ENCODE measurements at regions not wholly inside any gene's neighbourhood (a gene's known extent, or its start where the extent isn't known, plus 50 kb on each side); places are given as distances from the start of the nearest gene placed in this dataset.

DNA sequence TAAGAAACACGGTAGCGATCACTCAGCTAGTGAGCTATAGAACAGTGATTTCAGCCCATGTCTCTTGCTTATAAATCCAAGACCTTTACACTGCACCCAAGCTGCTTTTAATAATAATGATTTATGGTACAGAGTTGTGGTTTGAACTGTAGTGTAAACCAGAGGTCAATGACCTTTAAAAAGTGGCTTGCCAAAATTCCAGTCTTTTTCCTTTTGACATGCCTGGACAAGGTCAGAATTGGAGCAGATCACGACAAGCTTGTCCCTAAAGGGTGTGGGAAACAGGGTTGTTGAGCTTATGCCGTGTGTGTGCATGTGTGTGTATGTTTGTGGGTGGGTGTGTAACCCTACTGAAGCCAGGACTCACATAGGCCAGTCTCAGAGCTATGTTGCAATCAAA, 225.3 kb upstream of the CLINT1 start:
- Histone ChIP-seq H3K27ac (ENCODE audit: low read length) (no peak overlapping the region), H3K4me1 (ENCODE audit: control insufficient read depth, insufficient read depth, low read length) (no peaks in the 10 kb centered on the region), H3K9me3 (ENCODE audit: control insufficient read depth, insufficient read depth, low read length) (no peaks in the 10 kb centered on the region), H3K4me3 (ENCODE audit: low read length) (no peak overlapping the region), H3K36me3 (ENCODE audit: control insufficient read depth, insufficient read depth, low read length) (no peaks in the 10 kb centered on the region), H3K27me3 (ENCODE audit: control insufficient read depth, insufficient read depth, low read length) (no peaks in the 10 kb centered on the region)
- WGBS (ENCODE audit: insufficient coverage) = 83% methylated on average over 4 of the region's 4 CpGs
- no peaks in the 10 kb centered on the region for H3K9me3 Mint-ChIP-seq
- TF ChIP-seq, protein P1, sequence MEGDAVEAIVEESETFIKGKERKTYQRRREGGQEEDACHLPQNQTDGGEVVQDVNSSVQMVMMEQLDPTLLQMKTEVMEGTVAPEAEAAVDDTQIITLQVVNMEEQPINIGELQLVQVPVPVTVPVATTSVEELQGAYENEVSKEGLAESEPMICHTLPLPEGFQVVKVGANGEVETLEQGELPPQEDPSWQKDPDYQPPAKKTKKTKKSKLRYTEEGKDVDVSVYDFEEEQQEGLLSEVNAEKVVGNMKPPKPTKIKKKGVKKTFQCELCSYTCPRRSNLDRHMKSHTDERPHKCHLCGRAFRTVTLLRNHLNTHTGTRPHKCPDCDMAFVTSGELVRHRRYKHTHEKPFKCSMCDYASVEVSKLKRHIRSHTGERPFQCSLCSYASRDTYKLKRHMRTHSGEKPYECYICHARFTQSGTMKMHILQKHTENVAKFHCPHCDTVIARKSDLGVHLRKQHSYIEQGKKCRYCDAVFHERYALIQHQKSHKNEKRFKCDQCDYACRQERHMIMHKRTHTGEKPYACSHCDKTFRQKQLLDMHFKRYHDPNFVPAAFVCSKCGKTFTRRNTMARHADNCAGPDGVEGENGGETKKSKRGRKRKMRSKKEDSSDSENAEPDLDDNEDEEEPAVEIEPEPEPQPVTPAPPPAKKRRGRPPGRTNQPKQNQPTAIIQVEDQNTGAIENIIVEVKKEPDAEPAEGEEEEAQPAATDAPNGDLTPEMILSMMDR (IDR thresholded peaks at IDR 0.05) = no peak
- no peak overlapping the region for H3K27ac Mint-ChIP-seq
- no peak overlapping the region for H3K4me3 Mint-ChIP-seq
- peaks cover 15 to 38% of the 10 kb centered on the region in 2 donors for H3K27me3 Mint-ChIP-seq (ENCODE audit: low read depth in 2 of 2)
- ATAC-seq (no peak), DNase-seq (no peak)
- intact Hi-C loops (cut with micrococcal nuclease) = no loop called here
- H3K4me1 Mint-ChIP-seq = no peaks in the 10 kb centered on the region
- no peaks in the 10 kb centered on the region for H3K36me3 Mint-ChIP-seq

DNA sequence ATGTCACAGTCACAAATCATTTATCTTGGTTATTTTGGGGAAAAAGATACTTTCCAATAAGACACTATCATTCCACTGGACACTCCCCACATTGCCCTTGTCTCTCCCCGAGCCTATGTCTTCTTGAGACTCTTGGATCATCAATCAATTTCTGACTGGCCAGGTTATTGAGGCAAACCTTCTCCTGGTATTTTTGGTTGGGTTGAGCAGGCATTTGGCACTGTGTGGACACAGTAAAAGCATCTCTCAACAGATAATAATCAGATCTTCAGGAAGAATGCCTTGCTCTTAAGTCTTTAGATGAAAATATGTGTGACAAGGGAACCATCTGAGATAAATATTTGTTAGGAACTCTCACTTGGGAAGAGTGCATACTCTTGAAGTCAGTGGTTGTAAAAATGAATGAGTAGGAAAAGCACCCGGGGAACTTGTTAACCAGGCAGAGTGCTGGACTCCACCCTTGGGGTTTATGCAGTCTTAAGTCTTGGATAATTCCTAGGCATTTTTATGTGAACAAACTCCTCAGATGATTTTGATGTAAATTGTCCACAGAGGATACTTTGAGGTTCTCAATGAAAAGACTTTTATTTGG, 223.8 kb upstream of the CLINT1 start:
- Mint-ChIP-seq H3K4me1 (no peaks in the 10 kb centered on the region), H3K4me3 (no peak overlapping the region), H3K27me3 (ENCODE audit: low read depth in 2 of 2) (peaks cover 15 to 40% of the 10 kb centered on the region in 2 donors), H3K36me3 (no peaks in the 10 kb centered on the region), H3K27ac (no peak overlapping the region), H3K9me3 (no peaks in the 10 kb centered on the region)
- no peak overlapping the region for H3K4me3 ChIP-seq (ENCODE audit: low read length)
- intact Hi-C loops (cut with micrococcal nuclease) = no loop called here
- DNase-seq (no peak), ATAC-seq (no peak)
- H3K27ac ChIP-seq (ENCODE audit: low read length) = no peak overlapping the region
- WGBS (ENCODE audit: insufficient coverage) = 93% methylated on average over 1 of the region's 2 CpGs
- no peaks in the 10 kb centered on the region for H3K9me3 ChIP-seq (ENCODE audit: control insufficient read depth, insufficient read depth, low read length)
- no peaks in the 10 kb centered on the region for H3K36me3 ChIP-seq (ENCODE audit: control insufficient read depth, insufficient read depth, low read length)
- no peaks in the 10 kb centered on the region for H3K27me3 ChIP-seq (ENCODE audit: control insufficient read depth, insufficient read depth, low read length)
- TF ChIP-seq, protein P1 (IDR thresholded peaks at IDR 0.05) = no peak
- H3K4me1 ChIP-seq (ENCODE audit: control insufficient read depth, insufficient read depth, low read length) = no peaks in the 10 kb centered on the region

DNA sequence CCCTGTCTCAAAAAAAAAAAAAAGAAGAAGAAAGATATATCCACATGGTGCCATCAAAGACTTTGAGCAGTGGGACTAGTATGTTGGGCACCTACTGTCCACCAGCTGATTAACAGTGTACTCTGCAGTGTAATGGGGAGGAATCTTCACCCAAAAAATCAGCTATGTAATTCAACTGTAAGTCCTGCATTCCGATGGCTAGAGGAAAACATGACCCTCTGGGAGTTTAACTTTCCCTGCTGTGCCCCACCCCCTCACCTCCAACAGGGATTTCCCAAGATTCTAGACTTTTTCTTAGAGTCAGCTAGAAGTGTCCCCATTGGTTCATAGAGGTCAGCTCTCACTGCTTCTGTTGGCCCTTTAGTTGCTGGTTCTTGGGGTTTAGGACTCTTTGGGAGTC, 221.2 kb upstream of the CLINT1 start:
- Mint-ChIP-seq H3K27me3 (ENCODE audit: low read depth in 2 of 2) (peaks cover 9 to 32% of the 10 kb centered on the region in 2 donors), H3K27ac (no peak overlapping the region), H3K36me3 (no peaks in the 10 kb centered on the region), H3K4me3 (no peak overlapping the region), H3K4me1 (peaks cover 5 to 6% of the 10 kb centered on the region in 2 donors), H3K9me3 (no peaks in the 10 kb centered on the region)
- H3K27ac ChIP-seq (ENCODE audit: low read length) = no peak overlapping the region
- no peaks in the 10 kb centered on the region for H3K4me1 ChIP-seq (ENCODE audit: control insufficient read depth, insufficient read depth, low read length)
- ATAC-seq = no peak
- H3K36me3 ChIP-seq (ENCODE audit: control insufficient read depth, insufficient read depth, low read length) = no peaks in the 10 kb centered on the region
- 100% methylated on average over 1 of the region's 1 CpG for WGBS (ENCODE audit: insufficient coverage)
- no peaks in the 10 kb centered on the region for H3K27me3 ChIP-seq (ENCODE audit: control insufficient read depth, insufficient read depth, low read length)
- no peaks in the 10 kb centered on the region for H3K9me3 ChIP-seq (ENCODE audit: control insufficient read depth, insufficient read depth, low read length)
- TF ChIP-seq, protein P1 (IDR thresholded peaks at IDR 0.05) = no peak
- intact Hi-C loops (cut with micrococcal nuclease) = no loop called here
- DNase-seq = no peak
- H3K4me3 ChIP-seq (ENCODE audit: low read length) = no peak overlapping the region

DNA sequence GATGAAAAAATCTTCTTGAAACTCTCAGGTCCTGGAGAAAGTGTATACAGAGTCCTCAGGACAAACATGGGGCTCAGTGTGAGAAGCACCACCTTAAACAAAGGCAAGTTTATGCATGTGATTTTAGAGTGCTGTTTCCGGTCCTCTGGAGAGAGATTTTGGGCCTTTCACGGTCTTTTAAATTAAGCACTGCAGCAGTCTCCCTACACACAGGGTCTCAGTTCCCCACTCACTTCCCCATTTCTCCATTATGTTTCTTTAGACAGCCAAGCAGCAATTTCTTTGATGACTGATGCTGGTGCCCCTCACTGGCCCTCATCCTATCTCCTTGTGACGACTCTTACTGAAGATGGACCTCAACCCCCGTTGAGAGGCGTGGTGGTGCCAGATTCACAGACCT, 220.2 kb upstream of the CLINT1 start:
- H3K4me3 Mint-ChIP-seq = no peak overlapping the region
- ATAC-seq (no peak), DNase-seq (no peak)
- no peaks in the 10 kb centered on the region for H3K27me3 ChIP-seq (ENCODE audit: control insufficient read depth, insufficient read depth, low read length)
- no peaks in the 10 kb centered on the region for H3K36me3 Mint-ChIP-seq
- no peaks in the 10 kb centered on the region for H3K9me3 ChIP-seq (ENCODE audit: control insufficient read depth, insufficient read depth, low read length)
- intact Hi-C loops (cut with micrococcal nuclease) = no loop called here
- H3K4me1 ChIP-seq (ENCODE audit: control insufficient read depth, insufficient read depth, low read length) = no peaks in the 10 kb centered on the region
- TF ChIP-seq, protein P1 (IDR thresholded peaks at IDR 0.05) = no peak
- H3K9me3 Mint-ChIP-seq = no peaks in the 10 kb centered on the region
- H3K27ac ChIP-seq (ENCODE audit: low read length) = no peak overlapping the region
- H3K27me3 Mint-ChIP-seq (ENCODE audit: low read depth in 2 of 2) = peaks cover 5 to 28% of the 10 kb centered on the region in 2 donors
- H3K4me3 ChIP-seq (ENCODE audit: low read length) = no peak overlapping the region
- WGBS (ENCODE audit: insufficient coverage) = 86% methylated on average over 5 of the region's 5 CpGs
- H3K27ac Mint-ChIP-seq = no peak overlapping the region
- H3K36me3 ChIP-seq (ENCODE audit: control insufficient read depth, insufficient read depth, low read length) = no peaks in the 10 kb centered on the region
- H3K4me1 Mint-ChIP-seq = peaks cover 5 to 6% of the 10 kb centered on the region in 2 donors

Measured in natural killer cell (primary cell).